Nephron progenitor cell (in vitro differentiated cells): ENCODE measurements at regions not wholly inside any gene's neighbourhood (a gene's known extent, or its start where the extent isn't known, plus 50 kb on each side); places are given as distances from the start of the nearest gene placed in this dataset.

ENCODE experiments used
- DNase-seq: peaks from one replicate; pipeline ENCODE4 v3.0.0; 2021
- H3K27ac Mint-ChIP-seq: 2 replicates; pipeline ENCODE4 v1.8.0; 2021; ENCODE audit warnings: mild to moderate bottlenecking, moderate library complexity, mixed read lengths
- H3K27me3 Mint-ChIP-seq: 2 replicates; pipeline ENCODE4 v1.8.0; 2021; ENCODE audit warnings: mild to moderate bottlenecking, low read depth, mixed read lengths; ENCODE audit not compliant: poor library complexity
- H3K36me3 Mint-ChIP-seq: 2 replicates; pipeline ENCODE4 v1.8.0; 2021; ENCODE audit warnings: low read depth, mixed read lengths
- H3K4me1 Mint-ChIP-seq: 2 replicates; pipeline ENCODE4 v1.8.0; 2021; ENCODE audit warnings: mixed read lengths
- H3K4me3 Mint-ChIP-seq: 2 replicates; pipeline ENCODE4 v1.8.0; 2021; ENCODE audit warnings: mild to moderate bottlenecking, moderate library complexity, mixed read lengths
- H3K9me3 Mint-ChIP-seq: 2 replicates; pipeline ENCODE4 v1.8.0; 2021; ENCODE audit warnings: mild to moderate bottlenecking, moderate library complexity, mixed read lengths
- TF ChIP-seq, protein P1 (sequence below): fragments of 200-600 bp; sonication (generic); IDR thresholded peaks from 2 replicates; pipeline ENCODE4 v1.5.0; 2021; ENCODE audit warnings: antibody characterized with exemption

DNA sequence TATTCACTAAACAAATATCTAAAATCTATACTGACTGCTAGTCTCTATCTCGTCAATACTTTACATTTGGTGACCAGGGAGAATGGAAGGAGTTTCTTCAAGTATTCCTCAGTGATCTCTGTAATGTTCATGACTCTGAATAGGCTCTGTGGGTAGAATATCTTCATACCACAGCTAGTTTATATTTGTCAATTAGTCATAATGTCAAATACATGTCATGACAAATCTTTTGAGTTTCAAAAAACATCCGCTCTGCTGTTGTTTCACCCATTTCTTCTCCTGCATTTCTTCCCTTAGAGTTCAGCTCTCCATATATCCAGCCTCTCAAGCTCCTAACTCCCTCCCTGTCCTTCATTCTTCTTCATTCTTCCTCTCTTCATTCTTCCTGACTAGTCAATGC is 206.5 kb upstream of the FANCL start:
- H3K4me3 Mint-ChIP-seq: no peak overlapping the region
- H3K36me3 Mint-ChIP-seq: no peaks in the 10 kb centered on the region
- no peak overlapping the region for H3K27ac Mint-ChIP-seq
- TF ChIP-seq, protein P1, sequence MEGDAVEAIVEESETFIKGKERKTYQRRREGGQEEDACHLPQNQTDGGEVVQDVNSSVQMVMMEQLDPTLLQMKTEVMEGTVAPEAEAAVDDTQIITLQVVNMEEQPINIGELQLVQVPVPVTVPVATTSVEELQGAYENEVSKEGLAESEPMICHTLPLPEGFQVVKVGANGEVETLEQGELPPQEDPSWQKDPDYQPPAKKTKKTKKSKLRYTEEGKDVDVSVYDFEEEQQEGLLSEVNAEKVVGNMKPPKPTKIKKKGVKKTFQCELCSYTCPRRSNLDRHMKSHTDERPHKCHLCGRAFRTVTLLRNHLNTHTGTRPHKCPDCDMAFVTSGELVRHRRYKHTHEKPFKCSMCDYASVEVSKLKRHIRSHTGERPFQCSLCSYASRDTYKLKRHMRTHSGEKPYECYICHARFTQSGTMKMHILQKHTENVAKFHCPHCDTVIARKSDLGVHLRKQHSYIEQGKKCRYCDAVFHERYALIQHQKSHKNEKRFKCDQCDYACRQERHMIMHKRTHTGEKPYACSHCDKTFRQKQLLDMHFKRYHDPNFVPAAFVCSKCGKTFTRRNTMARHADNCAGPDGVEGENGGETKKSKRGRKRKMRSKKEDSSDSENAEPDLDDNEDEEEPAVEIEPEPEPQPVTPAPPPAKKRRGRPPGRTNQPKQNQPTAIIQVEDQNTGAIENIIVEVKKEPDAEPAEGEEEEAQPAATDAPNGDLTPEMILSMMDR: no peak
- no peaks in the 10 kb centered on the region for H3K27me3 Mint-ChIP-seq
- no peaks in the 10 kb centered on the region for H3K9me3 Mint-ChIP-seq
- no peak for DNase-seq
- H3K4me1 Mint-ChIP-seq: peaks cover 12% of the 10 kb centered on the region

DNA sequence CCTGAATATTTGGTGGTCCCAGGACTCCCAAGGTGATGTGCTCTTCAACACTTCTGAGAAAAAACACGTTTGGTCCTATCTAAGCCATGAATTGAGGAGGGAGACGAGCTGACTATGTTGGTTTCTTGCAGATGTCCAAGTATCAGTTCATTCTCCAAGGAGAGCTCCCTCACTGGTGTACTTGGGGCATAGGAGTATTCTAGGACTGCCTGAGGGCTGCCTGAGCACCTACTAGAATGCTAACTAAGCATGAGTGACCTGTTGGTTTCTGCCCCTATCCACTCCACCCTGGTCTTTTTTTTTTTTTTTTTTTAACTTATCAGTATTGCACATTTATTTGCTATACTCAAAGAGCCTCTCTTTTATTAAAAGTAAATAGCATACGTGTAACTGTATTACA is 200.5 kb upstream of the FANCL start:
- DNase-seq: no peak
- TF ChIP-seq, protein P1: no peak

DNA sequence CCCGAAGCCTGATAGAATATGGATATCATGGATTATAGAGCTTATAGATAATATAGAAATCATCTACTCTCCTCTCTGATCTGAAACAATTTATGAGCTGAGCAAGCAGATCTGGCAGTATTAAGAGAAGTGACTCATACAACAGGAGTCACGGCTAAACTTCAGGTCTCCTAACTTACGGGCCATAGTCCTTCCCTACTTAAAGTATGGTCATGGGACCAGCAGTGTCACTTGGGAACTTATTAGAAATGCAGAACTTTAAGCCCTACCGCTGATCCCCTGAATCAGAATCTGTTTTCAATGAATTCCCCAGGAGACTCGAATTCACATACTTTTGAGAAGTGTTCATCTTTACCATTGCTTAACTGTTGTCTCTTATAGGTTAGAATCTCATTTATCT is 195.7 kb upstream of the FANCL start:
- Mint-ChIP-seq H3K27me3 (no peaks in the 10 kb centered on the region), H3K4me1 (peaks cover 9% of the 10 kb centered on the region), H3K4me3 (no peak overlapping the region), H3K9me3 (no peaks in the 10 kb centered on the region), H3K27ac (no peak overlapping the region), H3K36me3 (no peaks in the 10 kb centered on the region)
- DNase-seq: no peak
- TF ChIP-seq, protein P1: no peak

More for the DNA sequence above, 200.5 kb upstream of the FANCL start:
- Mint-ChIP-seq H3K4me1 (no peaks in the 10 kb centered on the region), H3K9me3 (no peaks in the 10 kb centered on the region), H3K4me3 (no peak overlapping the region), H3K27ac (no peak overlapping the region), H3K27me3 (no peaks in the 10 kb centered on the region), H3K36me3 (no peaks in the 10 kb centered on the region)

DNA sequence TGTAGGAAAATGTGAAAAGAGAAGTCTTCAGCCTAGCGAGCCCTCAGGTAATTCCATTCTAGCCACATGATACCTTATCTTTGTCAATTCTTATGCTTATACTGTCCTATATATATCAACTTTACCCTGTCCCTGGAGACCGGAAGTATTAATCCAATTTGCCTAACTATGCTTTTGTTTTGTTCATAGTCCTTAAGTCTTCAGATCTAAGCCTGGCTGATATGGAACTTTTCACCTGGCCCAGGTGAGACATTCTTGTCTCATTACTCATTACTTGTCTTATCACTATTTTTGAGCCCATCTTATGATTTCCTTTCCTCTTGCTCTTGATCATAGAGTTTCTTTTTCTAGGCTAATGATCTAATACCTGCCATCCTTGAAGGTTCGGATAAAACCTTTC is 194.1 kb upstream of the FANCL start:
- no peak for DNase-seq
- no peaks in the 10 kb centered on the region for H3K36me3 Mint-ChIP-seq
- no peaks in the 10 kb centered on the region for H3K9me3 Mint-ChIP-seq
- no peak overlapping the region for H3K27ac Mint-ChIP-seq
- H3K27me3 Mint-ChIP-seq: no peaks in the 10 kb centered on the region
- no peak overlapping the region for H3K4me3 Mint-ChIP-seq
- TF ChIP-seq, protein P1: no peak
- peaks cover 13% of the 10 kb centered on the region for H3K4me1 Mint-ChIP-seq

DNA sequence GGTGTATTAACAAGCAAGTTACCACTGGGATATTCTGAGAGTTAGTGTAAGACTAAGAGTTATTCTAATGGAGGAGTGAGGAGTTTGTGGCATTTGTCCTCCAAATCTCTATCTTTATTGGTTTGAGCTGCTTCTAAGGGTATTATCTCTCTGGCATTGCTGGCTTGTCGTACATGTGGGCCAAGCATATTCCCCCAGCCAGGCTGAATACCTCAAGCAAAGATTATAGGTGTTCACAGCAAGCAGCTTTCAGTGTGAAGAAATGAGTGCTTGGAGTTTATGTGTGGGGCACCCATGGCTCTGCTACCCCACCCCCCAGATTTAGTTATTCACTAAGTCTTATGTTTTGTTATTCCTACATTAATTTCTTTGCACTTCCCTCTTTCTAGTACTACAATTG is 193.6 kb upstream of the FANCL start:
- Mint-ChIP-seq H3K4me1 (peaks cover 17% of the 10 kb centered on the region), H3K27me3 (no peaks in the 10 kb centered on the region), H3K36me3 (no peaks in the 10 kb centered on the region), H3K4me3 (no peak overlapping the region), H3K9me3 (no peaks in the 10 kb centered on the region), H3K27ac (no peak overlapping the region)
- no peak for DNase-seq
- TF ChIP-seq, protein P1: no peak

DNA sequence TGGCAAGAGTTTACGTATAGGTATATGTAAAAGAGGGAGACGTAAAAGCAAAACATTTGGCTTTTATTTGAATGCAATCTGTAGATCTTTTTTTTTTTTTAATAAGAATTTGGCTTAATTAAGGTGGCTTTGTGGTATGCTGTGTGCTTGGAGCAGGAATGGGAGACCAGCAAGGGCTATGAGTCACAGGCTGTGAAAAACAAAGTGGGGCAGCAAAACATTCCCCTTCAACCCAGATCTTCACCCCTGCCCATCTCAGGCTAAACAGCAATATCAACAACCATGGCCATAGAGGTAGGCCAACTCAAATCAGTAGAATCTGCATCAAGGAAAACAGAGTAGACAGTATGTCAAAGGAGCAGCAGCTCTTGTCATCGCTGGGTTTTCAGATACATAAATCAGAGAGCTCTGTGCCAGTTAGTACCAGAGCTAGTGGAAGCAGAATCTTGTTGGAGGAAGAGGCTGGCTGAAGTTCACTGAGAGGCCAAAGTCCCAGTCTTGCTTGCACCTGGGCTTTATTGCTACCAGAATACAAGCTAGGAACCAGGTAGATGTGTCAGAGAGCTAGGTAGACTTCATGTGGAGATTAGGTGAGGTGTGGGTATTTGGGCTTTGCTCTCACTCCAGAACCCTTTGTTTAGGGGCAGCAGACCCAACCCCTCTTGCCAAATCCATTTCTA is 191.5 kb upstream of the FANCL start:
- DNase-seq: no peak
- H3K9me3 Mint-ChIP-seq: no peaks in the 10 kb centered on the region

More for the DNA sequence above, 191.5 kb upstream of the FANCL start:
- no peak overlapping the region for H3K4me3 Mint-ChIP-seq
- no peaks in the 10 kb centered on the region for H3K36me3 Mint-ChIP-seq
- no peak overlapping the region for H3K27ac Mint-ChIP-seq
- TF ChIP-seq, protein P1: no peak
- peaks cover 29% of the 10 kb centered on the region for H3K4me1 Mint-ChIP-seq
- H3K27me3 Mint-ChIP-seq: no peaks in the 10 kb centered on the region
